HG02840 (cell line): ENCODE measurements at regions not wholly inside any gene's neighbourhood (a gene's known extent, or its start where the extent isn't known, plus 50 kb on each side); places are given as distances from the start of the nearest gene placed in this dataset.

ENCODE experiments used
- ATAC-seq: cut with Tn5 transposase; IDR thresholded peaks from one replicate; pipeline ENCODE4 v1.9.1; 2021; ENCODE audit warnings: mild to moderate bottlenecking, moderate library complexity, moderate number of reproducible peaks; ENCODE audit not compliant: unreplicated experiment, low FRiP score

DNA sequence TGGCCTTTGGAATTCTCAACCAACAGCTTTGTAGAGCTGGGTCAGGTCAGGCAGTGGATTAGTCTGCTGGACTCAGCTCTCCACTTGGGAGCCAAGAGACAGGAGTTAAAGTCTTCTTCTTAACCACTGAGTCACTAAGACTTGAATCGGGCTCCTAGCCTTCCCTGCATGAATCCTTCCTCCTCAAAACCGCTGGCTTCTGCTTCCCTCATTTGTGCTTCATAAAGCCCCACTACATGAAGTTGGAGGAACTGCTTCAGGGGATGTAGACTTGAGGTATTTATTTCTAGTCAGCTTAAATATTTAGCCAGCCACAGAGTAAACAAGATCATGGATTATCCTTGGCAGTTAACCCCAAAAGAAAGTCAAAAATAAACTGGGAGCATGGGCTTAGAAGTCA lies 536.3 kb upstream of the TNP1 start:
- no peak for ATAC-seq

DNA sequence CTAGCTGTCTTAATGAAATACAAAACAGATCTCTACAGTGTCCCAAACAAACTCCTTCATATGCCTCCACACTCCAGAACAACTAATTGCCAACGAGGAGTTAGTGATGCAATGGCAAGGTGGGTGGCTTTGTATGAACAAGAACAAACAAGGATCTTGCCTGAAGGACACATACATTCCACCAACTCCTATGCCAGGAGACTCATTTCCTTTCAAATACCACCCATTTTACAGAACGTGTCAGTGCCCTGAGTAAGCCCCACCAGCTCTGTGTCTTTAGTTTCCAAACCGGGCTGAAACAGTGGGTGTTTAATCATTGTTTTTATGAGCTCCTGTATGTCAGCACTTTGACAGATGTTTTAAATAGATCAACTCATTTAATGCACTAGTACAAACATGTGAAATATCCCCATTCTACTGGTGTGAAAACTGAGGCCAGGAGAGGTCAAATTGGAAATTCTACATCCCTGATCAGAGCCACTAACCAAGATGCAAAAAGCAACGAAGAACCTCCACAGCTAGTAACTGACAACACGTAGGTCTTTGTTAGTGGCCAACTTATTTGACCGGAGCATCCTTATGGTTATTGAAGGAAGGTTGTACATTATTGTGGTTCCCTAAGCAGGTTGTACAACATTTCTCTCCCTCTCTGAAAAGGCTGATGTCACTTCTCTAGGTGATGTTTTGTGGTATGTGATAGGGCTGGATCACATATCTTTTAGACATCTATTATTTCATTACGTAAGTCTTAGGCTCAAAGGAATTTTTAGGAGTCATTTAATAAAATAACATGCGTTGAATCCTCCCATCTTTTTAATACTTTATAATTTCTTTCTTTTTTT lies 534.9 kb upstream of the TNP1 start:
- no peak for ATAC-seq

DNA sequence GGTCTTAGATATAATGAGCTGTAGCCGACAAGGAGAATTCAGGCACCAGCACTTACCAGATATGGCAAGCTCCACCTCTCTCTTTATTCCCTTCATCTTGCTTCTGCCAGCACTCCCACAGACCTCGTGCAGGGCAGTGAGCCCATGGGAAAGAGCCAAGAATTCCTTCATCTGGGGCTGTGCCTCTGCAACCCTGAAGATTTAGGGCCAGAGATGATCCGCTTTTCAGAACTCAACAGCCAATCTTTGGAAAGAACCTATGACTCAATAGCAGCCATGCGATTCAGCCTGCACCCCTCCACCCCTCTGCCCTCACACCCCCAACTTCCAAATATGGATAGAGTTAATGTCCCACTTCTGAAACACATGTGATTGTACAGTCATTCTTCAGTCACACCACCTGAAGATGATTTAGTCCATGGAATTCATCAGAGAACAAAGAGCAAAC lies 533.7 kb upstream of the TNP1 start:
- no peak for ATAC-seq

DNA sequence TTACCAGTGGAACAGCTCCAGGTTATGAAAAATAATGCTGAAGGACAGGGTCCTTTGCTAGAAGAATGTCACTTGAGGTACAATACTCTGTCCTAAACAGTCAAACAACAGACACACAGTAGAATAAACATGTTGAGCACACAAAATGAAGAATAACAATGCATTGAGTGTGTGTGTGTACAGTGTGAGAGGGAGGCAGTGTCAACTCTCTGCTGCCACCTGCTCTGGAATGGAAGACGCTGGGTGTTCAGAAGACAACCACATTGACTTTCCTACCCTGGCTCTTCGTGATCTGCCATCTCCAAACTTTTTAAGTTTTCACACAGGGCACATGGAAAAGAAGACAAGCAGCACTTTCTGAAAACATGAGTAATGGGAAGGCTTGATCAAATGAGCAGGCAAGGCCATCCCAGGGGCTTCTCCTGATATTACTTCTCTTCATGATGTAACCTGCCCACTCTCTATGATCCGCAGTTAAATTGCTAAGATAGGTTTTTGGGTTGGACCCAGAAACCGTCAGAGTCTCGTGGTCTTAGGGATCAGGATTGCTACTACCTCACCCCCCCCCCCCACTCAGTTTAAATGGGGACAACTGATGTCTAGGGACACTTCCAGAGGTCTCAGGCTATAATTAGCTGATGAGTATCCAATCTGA lies 533.2 kb upstream of the TNP1 start:
- no peak for ATAC-seq

DNA sequence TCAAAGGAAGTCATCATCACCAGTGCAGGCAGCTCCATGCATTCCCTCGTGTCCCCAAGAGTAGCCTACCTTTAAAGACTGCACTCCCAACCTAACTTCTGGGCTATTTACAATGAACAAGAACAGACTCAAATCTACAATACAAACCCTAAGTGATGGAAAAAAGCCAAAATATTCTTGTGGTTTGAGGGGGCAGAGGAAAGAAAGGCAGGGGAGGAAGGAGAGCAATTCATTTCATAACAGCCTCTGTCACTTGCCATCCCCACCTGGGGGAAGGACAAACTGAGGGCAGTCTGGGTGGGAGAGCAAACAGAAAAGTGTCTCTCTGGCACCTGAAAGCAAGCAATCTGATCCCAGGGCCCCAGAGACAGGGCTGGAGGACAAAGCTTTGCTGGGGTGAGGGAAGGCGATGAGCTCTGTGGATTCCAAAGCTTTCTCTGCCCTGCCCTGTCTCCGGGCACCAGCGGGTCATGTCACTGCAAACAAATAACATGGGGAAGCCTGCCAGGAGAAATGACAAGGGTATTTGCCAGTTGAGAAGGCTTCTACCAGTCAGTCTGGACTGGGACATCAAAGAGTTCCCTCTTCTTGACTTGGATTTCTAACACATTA lies 528.0 kb upstream of the TNP1 start:
- no peak for ATAC-seq

DNA sequence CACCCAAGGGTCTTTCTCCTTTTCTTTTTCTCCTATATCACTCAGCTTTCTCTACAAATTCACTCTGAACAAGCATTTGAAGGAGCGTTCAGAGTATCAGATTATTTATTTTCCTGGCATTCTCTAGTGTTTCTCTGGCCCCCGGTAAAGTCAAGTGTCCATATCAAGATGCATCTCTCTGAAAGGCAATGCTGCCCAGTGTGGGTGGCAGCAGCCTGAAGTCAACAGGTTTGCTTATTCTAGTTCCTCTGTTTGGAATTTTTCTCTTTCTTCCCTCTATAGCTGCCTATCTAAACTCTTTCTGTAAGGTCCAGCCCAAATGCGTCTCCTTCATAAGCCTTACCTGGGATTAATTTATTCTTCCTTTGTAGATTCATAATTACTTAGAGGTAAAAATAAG lies 526.2 kb upstream of the TNP1 start:
- no peak for ATAC-seq

DNA sequence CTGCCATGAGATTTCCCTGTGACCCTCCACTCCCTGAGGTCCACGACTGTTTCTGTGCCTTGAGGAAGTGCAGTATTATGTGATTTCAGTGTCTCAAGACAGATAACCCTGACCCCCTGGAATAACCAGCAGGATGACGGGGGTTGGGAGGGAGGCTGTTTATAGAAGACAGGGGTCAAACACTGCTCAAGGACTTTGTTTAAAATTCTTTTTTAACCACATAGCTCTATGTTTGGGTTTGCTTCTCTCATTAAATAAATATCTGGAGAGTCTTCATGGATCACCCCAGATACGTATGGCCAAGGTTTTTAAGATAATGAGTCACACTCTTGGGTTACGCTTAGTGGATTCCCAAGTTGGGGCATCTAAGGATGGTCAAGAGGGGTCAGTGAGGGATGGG lies 523.8 kb upstream of the TNP1 start:
- no peak for ATAC-seq

DNA sequence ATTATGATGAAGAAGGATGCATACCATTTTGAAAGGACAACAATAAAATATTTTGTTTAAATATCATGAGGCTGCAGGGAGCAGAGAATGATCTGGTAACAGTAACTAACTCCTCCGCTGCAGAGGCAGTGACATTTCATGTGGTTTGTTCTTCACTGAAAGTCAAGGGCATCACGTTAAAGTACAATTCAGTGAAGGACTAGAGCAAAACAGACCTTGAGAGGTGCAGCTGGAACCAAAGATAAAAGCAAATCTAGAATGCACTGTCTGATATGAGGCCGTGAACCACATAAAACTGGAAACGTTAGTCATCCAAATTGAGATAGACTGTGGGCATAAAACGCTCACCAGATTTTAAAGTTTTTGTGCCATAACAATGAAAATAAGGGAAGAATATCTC lies 522.9 kb upstream of the TNP1 start:
- no peak for ATAC-seq

DNA sequence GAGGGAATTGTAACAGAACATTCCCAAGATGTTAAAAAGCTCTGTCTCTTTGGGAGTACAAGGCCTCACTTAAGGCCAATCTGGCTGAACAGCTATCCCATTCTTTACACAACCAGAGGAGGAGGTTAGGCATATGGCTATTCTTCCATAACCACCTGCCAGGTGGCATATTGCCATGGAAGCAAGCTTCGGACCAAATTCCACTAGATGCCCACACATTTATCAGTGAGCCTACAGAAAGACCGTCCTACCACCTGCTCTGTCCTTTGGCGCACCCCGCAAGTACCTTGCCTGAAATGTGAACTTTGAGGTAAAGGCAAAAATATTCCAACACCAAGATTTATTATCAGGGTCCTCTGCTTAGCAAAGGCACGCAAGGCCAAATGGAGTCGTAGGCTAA lies 519.9 kb upstream of the TNP1 start:
- ATAC-seq: no peak

DNA sequence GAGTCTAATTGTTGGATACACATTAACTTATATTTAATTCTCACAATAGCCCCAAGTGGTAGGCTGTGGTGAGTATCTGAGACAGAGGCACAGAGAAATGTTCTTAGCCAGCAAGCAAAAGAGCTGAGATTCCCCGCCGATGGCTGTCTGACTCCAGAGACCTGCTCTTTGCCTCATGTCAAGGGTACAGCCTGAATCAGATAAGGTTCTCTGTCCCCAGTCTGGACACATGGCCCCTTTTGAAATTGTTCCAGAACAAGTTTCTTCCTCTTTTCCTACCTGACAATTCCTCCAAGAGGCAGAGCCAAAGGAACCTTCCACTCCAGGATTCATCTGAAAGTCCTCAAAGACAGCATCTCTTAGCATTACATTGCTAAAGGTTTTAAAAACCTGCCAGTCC lies 512.9 kb upstream of the TNP1 start:
- no peak for ATAC-seq

DNA sequence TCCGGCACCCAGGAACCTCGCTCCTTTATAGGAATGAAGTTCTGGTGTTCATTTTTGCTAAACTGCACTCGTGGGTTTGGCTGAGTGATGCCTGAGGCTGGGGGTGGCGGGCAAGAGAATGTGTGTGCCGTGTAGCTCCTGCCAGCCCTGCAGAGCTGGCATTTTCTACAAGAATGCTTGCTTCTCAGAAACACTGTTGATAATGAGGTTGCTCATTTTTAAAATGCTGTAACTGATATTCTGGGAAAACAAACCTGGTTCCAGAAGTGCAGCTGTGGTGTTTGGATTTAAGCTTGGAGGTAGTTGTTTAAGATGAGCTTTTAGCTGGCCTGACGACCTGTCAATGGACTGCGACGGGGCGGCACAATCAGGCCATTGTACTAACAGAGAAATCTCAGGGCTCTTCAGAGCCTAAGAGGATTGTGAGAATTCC lies 511.9 kb upstream of the TNP1 start:
- ATAC-seq: no peak

DNA sequence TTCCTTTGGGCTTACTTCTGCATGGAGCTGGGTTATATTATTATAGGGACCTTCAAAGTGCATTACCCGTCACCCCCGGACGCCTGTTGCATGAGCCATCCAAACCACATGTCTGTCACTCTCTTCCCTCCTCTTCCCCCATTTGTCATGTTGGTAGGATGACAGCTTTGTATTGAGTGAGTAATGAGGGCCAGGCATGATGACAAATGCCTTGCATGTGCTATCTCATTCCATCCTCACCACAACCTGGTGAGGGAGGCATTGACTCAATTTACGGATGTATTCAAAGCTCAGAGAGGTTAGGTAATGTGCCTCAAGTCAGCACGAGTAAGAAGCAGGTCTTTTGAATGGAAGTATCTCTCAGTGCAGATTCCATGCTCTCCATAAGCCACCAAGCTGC lies 510.5 kb upstream of the TNP1 start:
- ATAC-seq: no peak

DNA sequence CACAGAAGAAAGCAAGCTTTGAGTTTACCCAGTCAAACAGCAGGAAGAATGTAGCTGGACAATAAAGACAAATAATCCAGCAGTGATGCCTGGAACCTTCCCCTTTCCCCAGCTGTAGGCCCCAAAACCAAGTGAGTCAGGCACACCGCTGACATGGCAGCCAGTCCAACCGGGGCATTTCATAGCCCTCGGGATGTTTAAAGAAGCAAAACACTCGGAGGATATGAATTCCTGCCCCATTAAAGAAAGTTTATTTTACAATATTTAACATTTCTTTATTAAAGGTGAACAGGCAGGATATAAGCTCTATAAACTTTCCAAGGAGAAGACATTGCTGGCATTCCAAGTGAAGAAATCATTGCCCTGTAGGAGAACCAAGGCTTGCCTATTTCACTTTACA lies 507.6 kb upstream of the TNP1 start:
- ATAC-seq: no peak

DNA sequence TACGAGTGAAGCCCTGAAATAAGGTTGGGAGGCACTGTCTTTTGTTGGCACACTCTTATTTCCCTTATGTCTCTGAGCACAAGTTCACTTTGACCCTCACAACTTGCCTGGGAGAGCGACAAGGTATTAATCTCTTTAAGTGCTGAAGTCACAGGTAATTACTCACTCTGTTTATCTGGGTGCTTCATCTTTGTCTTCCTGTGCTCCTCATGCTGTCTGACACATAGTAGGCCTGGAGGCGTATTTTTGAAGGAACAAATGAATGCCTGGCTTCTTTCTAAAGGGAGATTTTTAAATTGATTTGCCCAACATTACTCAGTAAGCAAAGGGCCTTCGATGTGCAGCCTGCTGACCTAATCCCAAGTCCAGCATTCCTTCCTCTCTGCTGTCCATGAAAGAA lies 507.1 kb upstream of the TNP1 start:
- no peak for ATAC-seq

DNA sequence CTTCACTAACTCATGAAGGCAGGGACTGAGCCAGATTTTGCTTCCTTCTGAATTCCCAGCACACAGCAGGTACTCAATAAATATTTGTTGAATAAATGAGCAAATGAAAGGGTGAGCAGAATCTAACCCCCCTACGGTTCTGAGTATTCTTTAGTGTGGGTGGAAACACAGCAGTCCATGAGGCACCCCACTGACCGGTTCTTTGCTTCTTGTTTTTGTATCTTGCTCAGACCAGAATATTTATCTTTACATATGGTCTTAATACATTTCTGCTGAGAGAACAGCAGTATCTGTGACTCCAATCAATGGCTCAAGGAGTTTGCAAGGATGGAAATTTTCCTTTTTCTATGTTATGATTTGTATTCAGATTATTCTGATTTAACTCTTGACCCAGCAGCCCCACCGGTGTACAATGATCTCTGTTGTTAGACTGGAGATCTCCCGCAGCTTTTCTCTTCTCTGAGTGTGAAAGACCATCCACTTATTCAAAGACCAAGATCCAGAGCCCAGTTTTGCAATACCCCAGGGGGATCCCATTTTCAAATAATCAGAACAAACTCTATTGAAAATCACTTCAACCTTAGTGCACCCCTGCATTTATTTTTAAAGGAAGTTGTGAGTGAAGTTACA lies 506.5 kb upstream of the TNP1 start:
- ATAC-seq: no peak

DNA sequence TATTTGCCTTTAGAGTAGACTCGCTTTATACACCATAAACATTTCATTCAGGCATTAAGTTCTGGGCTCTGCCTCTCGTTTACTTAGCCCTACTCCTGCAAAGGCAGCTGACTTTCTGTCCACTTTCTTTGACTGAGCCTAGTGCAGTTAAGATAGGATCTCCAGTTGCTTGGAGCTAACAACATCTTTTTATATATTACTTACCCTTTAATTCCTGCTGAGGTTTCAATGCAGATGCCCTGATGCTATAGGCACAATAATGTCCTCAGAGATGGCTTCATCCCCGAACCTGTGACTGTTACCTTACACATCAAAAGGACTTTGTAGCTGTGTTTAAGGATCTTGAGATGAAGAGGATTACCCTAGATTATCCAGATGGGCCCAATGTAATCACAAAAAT lies 505.8 kb upstream of the TNP1 start:
- no peak for ATAC-seq

DNA sequence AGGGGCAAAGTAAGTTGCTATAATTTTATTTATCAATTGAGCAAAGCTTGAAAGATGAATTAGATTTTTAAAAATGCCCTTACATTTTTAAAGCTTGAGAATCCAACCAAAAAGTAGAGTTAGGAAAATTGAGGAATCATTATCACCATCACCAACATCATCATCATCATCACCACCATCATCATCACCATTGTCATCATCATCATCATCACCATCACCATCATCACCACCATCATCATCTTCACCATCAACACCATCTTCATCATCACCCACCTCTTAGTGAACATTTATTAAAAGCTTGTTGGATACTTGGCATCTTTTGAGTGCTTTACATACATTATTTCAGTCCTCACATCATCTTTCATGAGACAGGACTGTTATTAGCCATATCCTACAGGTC lies 504.4 kb upstream of the TNP1 start:
- no peak for ATAC-seq

DNA sequence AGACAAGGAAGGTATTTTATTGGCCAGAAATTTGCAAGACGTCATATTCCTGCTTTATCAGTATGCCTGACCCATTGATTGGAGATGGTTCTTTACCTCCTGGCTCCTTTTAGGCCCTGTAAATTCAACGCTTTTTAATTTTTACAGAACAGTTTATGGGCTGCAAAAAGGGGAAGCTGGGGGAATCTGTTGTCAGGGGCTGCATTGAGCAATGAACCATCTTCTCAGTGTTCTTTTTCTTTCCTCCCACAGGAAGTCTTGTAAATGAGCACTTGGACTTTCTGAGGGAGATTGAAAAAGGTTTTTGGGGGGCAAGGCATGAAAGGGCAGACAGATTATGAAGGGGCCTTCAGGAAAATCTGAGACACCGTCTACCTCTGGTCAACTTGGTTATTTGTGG lies 503.6 kb upstream of the TNP1 start:
- ATAC-seq: no peak

DNA sequence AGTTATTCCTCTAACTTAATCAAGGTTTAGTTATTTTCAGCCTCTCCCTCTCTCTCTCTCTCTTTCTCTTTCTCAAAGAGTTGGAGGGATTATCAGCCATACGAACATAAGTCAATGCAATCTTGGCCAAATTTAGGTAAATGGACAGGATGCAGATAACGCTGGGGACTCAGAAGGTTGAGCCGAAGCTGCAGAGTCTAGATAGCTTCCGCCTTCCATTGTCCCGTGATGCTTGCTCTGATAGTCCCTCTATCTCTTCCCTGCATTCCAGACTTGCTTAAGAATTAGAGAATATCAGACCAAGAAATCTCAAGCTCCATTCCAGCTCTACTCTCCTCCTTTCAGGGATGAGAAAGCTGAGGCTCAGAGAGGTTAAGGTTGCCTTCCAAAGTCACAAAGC lies 502.8 kb upstream of the TNP1 start:
- no peak for ATAC-seq

DNA sequence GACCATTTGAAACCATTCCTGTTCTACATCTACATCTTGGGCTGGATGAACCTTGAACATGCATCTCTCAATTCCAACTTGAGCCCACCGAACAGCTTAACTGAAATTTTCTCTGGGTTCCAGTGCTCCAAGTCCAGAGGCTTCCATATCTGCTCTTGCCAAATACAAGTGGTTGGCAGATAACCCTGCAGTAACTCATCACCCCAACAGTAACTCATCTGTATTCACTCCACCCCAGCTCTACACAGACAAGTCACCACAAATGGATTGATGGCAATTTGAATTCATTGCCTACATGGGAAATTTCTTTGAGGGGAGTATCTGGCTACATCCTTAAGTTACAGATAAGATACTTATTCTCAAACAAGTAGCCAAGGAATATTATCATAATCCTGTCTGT lies 502.4 kb upstream of the TNP1 start:
- no peak for ATAC-seq

DNA sequence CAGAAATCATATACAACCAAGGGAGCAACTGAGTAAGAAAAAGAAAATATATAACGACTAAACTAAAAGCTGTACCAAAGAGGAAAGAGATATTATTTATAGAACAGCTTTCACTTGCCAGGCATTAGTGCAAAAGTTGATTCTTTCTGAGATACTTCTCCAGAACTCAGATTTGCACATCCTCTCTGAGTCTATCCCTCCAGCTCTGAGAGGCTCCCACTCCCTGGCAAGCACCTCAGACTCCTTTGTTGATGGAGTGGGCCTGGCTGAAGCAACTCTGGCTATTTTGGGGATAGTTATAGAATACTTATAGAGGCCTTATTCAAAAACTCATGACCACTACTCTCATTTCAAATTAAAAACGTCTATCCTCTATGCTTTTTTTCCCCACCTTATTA lies 501.6 kb upstream of the TNP1 start:
- ATAC-seq: no peak
